Left ventricle myocardium inferior (tissue), 1 donor: ENCODE measurements at regions not wholly inside any gene's neighbourhood (a gene's known extent, or its start where the extent isn't known, plus 50 kb on each side); places are given as distances from the start of the nearest gene placed in this dataset.

Experiments
- DNase-seq: peaks from one replicate; pipeline ENCODE4 v3.0.0-alpha.2; 2020
- H3K27ac ChIP-seq: fragments of 200-600 bp; replicated peaks from 2 replicates; pipeline ENCODE4 v1.8.0; 2021
- H3K27me3 ChIP-seq: fragments of 200-600 bp; 2 replicates; pipeline ENCODE4 v1.8.0; 2021; ENCODE audit warnings: low read depth
- H3K36me3 ChIP-seq: fragments of 200-600 bp; 2 replicates; pipeline ENCODE4 v1.8.0; 2021
- H3K4me1 ChIP-seq: fragments of 200-600 bp; 2 replicates; pipeline ENCODE4 v1.8.0; 2021
- H3K4me3 ChIP-seq: fragments of 200-600 bp; 2 replicates; pipeline ENCODE4 v1.8.0; 2021; ENCODE audit warnings: mild to moderate bottlenecking, moderate library complexity
- H3K9me3 ChIP-seq: fragments of 200-600 bp; replicated peaks from 2 replicates; pipeline ENCODE4 v1.8.0; 2021
- intact Hi-C: fragments of 100-400 bp; cut with micrococcal nuclease; formaldehyde crosslinking; loops from one replicate; pipeline ENCODE4 v1.11.0; 2022
- TF ChIP-seq, protein P1 (sequence below): fragments of 200-600 bp; IDR thresholded peaks from 2 replicates; pipeline ENCODE4 v1.8.0; 2021; ENCODE audit warnings: antibody characterized with exemption, mild to moderate bottlenecking, borderline replicate concordance
- donor health status: DM: no; HTN: yes; CAD: no; lungs with severe emphysema.

- peaks cover 73% of the 10 kb centered on the region for H3K27me3 ChIP-seq
- no peaks in the 10 kb centered on the region for H3K4me1 ChIP-seq
- TF ChIP-seq, protein P1, sequence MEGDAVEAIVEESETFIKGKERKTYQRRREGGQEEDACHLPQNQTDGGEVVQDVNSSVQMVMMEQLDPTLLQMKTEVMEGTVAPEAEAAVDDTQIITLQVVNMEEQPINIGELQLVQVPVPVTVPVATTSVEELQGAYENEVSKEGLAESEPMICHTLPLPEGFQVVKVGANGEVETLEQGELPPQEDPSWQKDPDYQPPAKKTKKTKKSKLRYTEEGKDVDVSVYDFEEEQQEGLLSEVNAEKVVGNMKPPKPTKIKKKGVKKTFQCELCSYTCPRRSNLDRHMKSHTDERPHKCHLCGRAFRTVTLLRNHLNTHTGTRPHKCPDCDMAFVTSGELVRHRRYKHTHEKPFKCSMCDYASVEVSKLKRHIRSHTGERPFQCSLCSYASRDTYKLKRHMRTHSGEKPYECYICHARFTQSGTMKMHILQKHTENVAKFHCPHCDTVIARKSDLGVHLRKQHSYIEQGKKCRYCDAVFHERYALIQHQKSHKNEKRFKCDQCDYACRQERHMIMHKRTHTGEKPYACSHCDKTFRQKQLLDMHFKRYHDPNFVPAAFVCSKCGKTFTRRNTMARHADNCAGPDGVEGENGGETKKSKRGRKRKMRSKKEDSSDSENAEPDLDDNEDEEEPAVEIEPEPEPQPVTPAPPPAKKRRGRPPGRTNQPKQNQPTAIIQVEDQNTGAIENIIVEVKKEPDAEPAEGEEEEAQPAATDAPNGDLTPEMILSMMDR, result no peak
- no peak overlapping the region for H3K4me3 ChIP-seq
- DNase-seq, result no peak
- no peaks in the 10 kb centered on the region for H3K36me3 ChIP-seq
- H3K27ac ChIP-seq, result no peak overlapping the region
- H3K9me3 ChIP-seq, result peaks cover 17% of the 10 kb centered on the region
- intact Hi-C loops, result no loop called here
These were observed 1342.3 kb downstream of the TBC1D22A start for GRCh38 chr22:48104766-48105165.

DNA sequence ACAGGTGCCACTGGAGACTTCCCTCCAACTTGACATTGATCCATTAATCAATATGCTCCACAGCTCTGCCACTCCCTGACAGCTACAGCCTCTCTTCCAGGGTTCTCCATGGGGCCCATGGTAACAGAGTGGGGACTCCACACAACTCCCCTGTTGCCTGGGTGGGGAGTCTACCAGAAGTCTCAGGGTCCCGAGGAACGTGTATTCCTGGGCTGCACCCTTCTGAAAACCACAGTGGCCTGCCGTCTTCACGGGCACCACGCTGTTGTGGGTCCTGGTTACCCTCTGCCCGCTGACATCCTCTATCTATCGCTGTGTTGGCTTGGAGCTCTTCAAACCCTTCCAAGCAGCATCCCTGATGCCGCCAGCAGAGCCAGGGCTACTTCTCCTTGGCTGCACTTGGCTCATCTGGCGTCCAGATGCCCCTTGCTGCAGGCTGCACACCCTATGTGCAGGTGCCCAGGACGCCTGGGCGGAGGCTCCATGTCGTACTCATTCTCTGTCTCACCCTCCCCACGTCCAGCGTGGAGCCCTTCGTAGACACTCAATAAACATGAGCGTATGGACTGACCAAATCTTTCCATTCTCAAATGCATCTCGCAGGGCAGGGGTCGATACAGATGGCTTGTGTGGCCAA, 1341.8 kb downstream of the TBC1D22A start:
- peaks cover 78% of the 10 kb centered on the region for H3K27me3 ChIP-seq
- intact Hi-C loops, result no loop called here
- TF ChIP-seq, protein P1, result no peak

GRCh38 chr22:48103126-48103875, 1340.9 kb downstream of the TBC1D22A start:
- TF ChIP-seq, protein P1, result no peak
- H3K27me3 ChIP-seq, result peaks cover 87% of the 10 kb centered on the region
- intact Hi-C loops, result no loop called here
- DNase-seq, result no peak
- H3K27ac ChIP-seq, result no peak overlapping the region
- no peak overlapping the region for H3K4me3 ChIP-seq
- H3K4me1 ChIP-seq, result no peaks in the 10 kb centered on the region
- H3K36me3 ChIP-seq, result no peaks in the 10 kb centered on the region
- H3K9me3 ChIP-seq, result peaks cover 2% of the 10 kb centered on the region

More for the DNA sequence above, 1341.8 kb downstream of the TBC1D22A start:
- H3K36me3 ChIP-seq, result no peaks in the 10 kb centered on the region
- no peaks in the 10 kb centered on the region for H3K4me1 ChIP-seq
- no peak for DNase-seq
- peaks cover 11% of the 10 kb centered on the region for H3K9me3 ChIP-seq
- no peak overlapping the region for H3K27ac ChIP-seq
- H3K4me3 ChIP-seq, result no peak overlapping the region

- Histone ChIP-seq H3K36me3 (no peaks in the 10 kb centered on the region), H3K27me3 (peaks cover 93% of the 10 kb centered on the region), H3K4me1 (no peaks in the 10 kb centered on the region), H3K4me3 (no peak overlapping the region), H3K9me3 (no peaks in the 10 kb centered on the region), H3K27ac (no peak overlapping the region)
- DNase-seq, result no peak
- intact Hi-C loops, result no loop called here
- TF ChIP-seq, protein P1, result no peak
These were observed 1340.1 kb downstream of the TBC1D22A start for GRCh38 chr22:48102581-48102980.

- no peaks in the 10 kb centered on the region for H3K36me3 ChIP-seq
- no peak for DNase-seq
- no peak overlapping the region for H3K4me3 ChIP-seq
- H3K27me3 ChIP-seq, result peaks cover 95% of the 10 kb centered on the region
- no peaks in the 10 kb centered on the region for H3K9me3 ChIP-seq
- H3K27ac ChIP-seq, result no peak overlapping the region
- TF ChIP-seq, protein P1, result no peak
- H3K4me1 ChIP-seq, result no peaks in the 10 kb centered on the region
- intact Hi-C loops, result no loop called here
These were observed 1339.3 kb downstream of the TBC1D22A start for GRCh38 chr22:48101704-48102103.
